GM21360 (cell line): ENCODE measurements at regions not wholly inside any gene's neighbourhood (a gene's known extent, or its start where the extent isn't known, plus 50 kb on each side); places are given as distances from the start of the nearest gene placed in this dataset.

Source experiments
- ATAC-seq: cut with Tn5 transposase; IDR thresholded peaks from one replicate; pipeline ENCODE4 v1.9.1; 2021; ENCODE audit warnings: mild to moderate bottlenecking, moderate library complexity; ENCODE audit not compliant: unreplicated experiment

- ATAC-seq = no peak
Measured at GRCh38 chr5:28779161-28779754, 1740.9 kb upstream of the CDH9 start.

GRCh38 chr5:28770307-28770706 lies 1731.9 kb upstream of the CDH9 start:
- no peak for ATAC-seq

GRCh38 chr5:28766565-28767158 lies 1728.3 kb upstream of the CDH9 start:
- no peak for ATAC-seq

- ATAC-seq = no peak
Measured at GRCh38 chr5:28751396-28751795, 1713.0 kb upstream of the CDH9 start.

- no peak for ATAC-seq
Measured at GRCh38 chr5:28750251-28750650, 1711.9 kb upstream of the CDH9 start.

GRCh38 chr5:28748446-28748845 lies 1710.1 kb upstream of the CDH9 start:
- no peak for ATAC-seq

- ATAC-seq = no peak
Measured at GRCh38 chr5:28743716-28744110, 1705.3 kb upstream of the CDH9 start.

- no peak for ATAC-seq
Measured at GRCh38 chr5:28743025-28743715, 1704.8 kb upstream of the CDH9 start.

- ATAC-seq = no peak
Measured at GRCh38 chr5:28737682-28738081, 1699.3 kb upstream of the CDH9 start.

- no peak for ATAC-seq
Measured at GRCh38 chr5:28737222-28737621, 1698.8 kb upstream of the CDH9 start.

GRCh38 chr5:28734396-28734795 lies 1696.0 kb upstream of the CDH9 start:
- ATAC-seq = no peak

GRCh38 chr5:28729067-28729466 lies 1690.7 kb upstream of the CDH9 start:
- no peak for ATAC-seq

- no peak for ATAC-seq
Measured at GRCh38 chr5:28726815-28727214, 1688.4 kb upstream of the CDH9 start.

GRCh38 chr5:28725001-28725400 lies 1686.6 kb upstream of the CDH9 start:
- no peak for ATAC-seq

GRCh38 chr5:28714907-28715698 lies 1676.7 kb upstream of the CDH9 start:
- ATAC-seq = no peak

GRCh38 chr5:28710360-28710759 lies 1672.0 kb upstream of the CDH9 start:
- no peak for ATAC-seq

GRCh38 chr5:28708472-28708871 lies 1670.1 kb upstream of the CDH9 start:
- no peak for ATAC-seq

GRCh38 chr5:28707706-28708105 lies 1669.3 kb upstream of the CDH9 start:
- ATAC-seq = no peak

- ATAC-seq = no peak
Measured at GRCh38 chr5:28703651-28704260, 1665.4 kb upstream of the CDH9 start.

- no peak for ATAC-seq
Measured at GRCh38 chr5:28691526-28691925, 1653.1 kb upstream of the CDH9 start.

- ATAC-seq = no peak
Measured at GRCh38 chr5:28685794-28686193, 1647.4 kb upstream of the CDH9 start.
